Fibroblast of lung (primary cell): ENCODE measurements at regions not wholly inside any gene's neighbourhood (a gene's known extent, or its start where the extent isn't known, plus 50 kb on each side); places are given as distances from the start of the nearest gene placed in this dataset.

Experiments used
- DNase-seq, 2 donors: peaks; one replicate each; pipeline versions ENCODE4 v3.0.0 to v3.0.0-alpha.2; 2010; ENCODE audit warnings: low read depth in 2 of 2
- H2AFZ ChIP-seq: 2 replicates; pipeline ENCODE4 v1.5.1; 2012; ENCODE audit warnings: low read length, control low read depth, inconsistent platforms
- H3K27ac ChIP-seq: 2 replicates; pipeline ENCODE4 v1.5.1; 2011; ENCODE audit warnings: low read length, control low read depth; ENCODE audit not compliant: insufficient read depth
- H3K27me3 ChIP-seq: 2 replicates; pipeline ENCODE4 v1.5.1; 2011; ENCODE audit warnings: mild to moderate bottlenecking, low read length; ENCODE audit not compliant: control insufficient read depth, insufficient read depth
- H3K36me3 ChIP-seq: 2 replicates; pipeline ENCODE4 v1.5.1; 2011; ENCODE audit warnings: low read length; ENCODE audit not compliant: control insufficient read depth, insufficient read depth
- H3K4me1 ChIP-seq: 2 replicates; pipeline ENCODE4 v1.5.1; 2011; ENCODE audit warnings: low read length; ENCODE audit not compliant: control insufficient read depth, insufficient read depth; ENCODE audit errors: extremely low read depth
- H3K4me2 ChIP-seq: 2 replicates; pipeline ENCODE4 v1.5.1; 2011; ENCODE audit warnings: low read length, control low read depth; ENCODE audit not compliant: insufficient read depth; ENCODE audit errors: extremely low read depth
- H3K4me3 ChIP-seq, 4 experiments: fragments of 200-600 bp in 1 of 4; sonication (generic) in 1 of 4; replicated peaks in 1 of 4; 2 replicates each; pipeline ENCODE4 v1.5.1; 2011 to 2016; ENCODE audit warnings: low read length in 4 of 4, low read depth in 3 of 4, mild to moderate bottlenecking in 3 of 4, control low read depth in 2 of 4, inconsistent platforms in 1 of 4, mixed read lengths in 1 of 4; ENCODE audit not compliant: insufficient read depth in 1 of 4; ENCODE audit errors: control extremely low read depth in 1 of 4
- H3K79me2 ChIP-seq: 2 replicates; pipeline ENCODE4 v1.5.1; 2012; ENCODE audit warnings: mild to moderate bottlenecking, low read length, inconsistent platforms; ENCODE audit not compliant: control insufficient read depth, insufficient read depth
- H3K9ac ChIP-seq: 2 replicates; pipeline ENCODE4 v1.5.1; 2011; ENCODE audit warnings: mild to moderate bottlenecking, low read length, control low read depth; ENCODE audit not compliant: insufficient read depth
- H3K9me3 ChIP-seq: 2 replicates; pipeline ENCODE4 v1.5.1; 2012; ENCODE audit warnings: low read depth, low read length; ENCODE audit not compliant: control insufficient read depth, insufficient read depth
- H4K20me1 ChIP-seq: 2 replicates; pipeline ENCODE4 v1.5.1; 2011; ENCODE audit warnings: low read length; ENCODE audit not compliant: control insufficient read depth, insufficient read depth; ENCODE audit errors: extremely low read depth
- EZH2 ChIP-seq: IDR thresholded peaks from 2 replicates; pipeline ENCODE4 v1.5.1; 2012; ENCODE audit warnings: low read length, control low read depth, mild to moderate bottlenecking; ENCODE audit errors: missing control alignments
- TF ChIP-seq, protein P1 (sequence below), 2 donors: IDR thresholded peaks in 1 of 2; conservative IDR thresholded peaks in 1 of 2; 1 replicate in 1 of 2; 2 replicates in 1 of 2; pipeline ENCODE4 v1.5.1; 2011 to 2012; ENCODE audit warnings: low read length in 2 of 2, control low read depth in 1 of 2, inconsistent platforms in 1 of 2, low read depth in 1 of 2, mild to moderate bottlenecking in 1 of 2

DNA sequence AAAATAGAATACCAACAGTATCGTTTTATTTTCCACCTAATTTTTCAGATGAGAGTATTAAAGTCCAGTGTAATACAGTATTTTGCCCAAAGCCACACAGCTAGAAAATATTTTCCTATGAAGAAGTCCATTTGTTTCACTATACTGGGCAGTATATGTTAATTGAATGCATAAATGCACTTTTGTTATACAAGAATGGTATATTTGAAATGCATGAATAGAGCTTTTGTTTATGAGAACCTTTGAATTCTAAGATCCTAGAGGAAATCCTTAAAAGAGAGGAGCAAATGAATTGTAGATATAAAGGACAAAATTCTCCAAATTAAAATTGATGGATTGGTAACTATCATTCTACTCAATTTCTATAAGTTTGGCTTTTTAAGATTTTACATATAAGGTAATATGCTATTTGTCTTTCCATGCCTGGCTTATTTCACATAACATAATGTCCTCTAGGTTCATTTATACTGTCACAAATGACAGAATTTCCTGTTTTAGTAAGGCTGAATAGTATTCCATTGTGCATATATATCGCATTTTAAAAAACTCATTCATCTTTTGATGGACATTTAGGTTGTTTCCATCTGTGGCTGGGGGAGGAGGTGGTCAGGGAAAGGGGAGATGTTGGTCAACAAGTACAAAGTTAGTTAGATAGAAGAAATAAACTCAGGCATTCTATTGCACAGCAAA lies 136.6 kb upstream of the DCN start:
- Histone ChIP-seq H3K36me3 (no peaks in the 10 kb centered on the region), H3K27ac (no peak overlapping the region), H3K9me3 (no peaks in the 10 kb centered on the region), H3K79me2 (no peaks in the 10 kb centered on the region), H3K4me2 (no peak overlapping the region), H3K9ac (no peak overlapping the region), H3K27me3 (no peaks in the 10 kb centered on the region), H3K4me1 (peaks cover 10% of the 10 kb centered on the region), H3K4me3 (no peak overlapping the region), H4K20me1 (no peaks in the 10 kb centered on the region), H2AFZ (no peak overlapping the region)
- TF ChIP-seq EZH2 = no peak
- TF ChIP-seq, protein P1, sequence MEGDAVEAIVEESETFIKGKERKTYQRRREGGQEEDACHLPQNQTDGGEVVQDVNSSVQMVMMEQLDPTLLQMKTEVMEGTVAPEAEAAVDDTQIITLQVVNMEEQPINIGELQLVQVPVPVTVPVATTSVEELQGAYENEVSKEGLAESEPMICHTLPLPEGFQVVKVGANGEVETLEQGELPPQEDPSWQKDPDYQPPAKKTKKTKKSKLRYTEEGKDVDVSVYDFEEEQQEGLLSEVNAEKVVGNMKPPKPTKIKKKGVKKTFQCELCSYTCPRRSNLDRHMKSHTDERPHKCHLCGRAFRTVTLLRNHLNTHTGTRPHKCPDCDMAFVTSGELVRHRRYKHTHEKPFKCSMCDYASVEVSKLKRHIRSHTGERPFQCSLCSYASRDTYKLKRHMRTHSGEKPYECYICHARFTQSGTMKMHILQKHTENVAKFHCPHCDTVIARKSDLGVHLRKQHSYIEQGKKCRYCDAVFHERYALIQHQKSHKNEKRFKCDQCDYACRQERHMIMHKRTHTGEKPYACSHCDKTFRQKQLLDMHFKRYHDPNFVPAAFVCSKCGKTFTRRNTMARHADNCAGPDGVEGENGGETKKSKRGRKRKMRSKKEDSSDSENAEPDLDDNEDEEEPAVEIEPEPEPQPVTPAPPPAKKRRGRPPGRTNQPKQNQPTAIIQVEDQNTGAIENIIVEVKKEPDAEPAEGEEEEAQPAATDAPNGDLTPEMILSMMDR (conservative IDR thresholded peaks at IDR 0.05 in 1 of 2, IDR thresholded peaks at IDR 0.05 in 1 of 2; ENCODE audit: low read depth in 1 of 2, low read length in 2 of 2) = no peak
- DNase-seq = no peak

GRCh38 chr12:91317306-91317705 lies 134.7 kb upstream of the DCN start:
- H4K20me1 ChIP-seq = no peaks in the 10 kb centered on the region
- H3K4me1 ChIP-seq = peaks cover 10% of the 10 kb centered on the region
- H3K36me3 ChIP-seq = no peaks in the 10 kb centered on the region
- no peaks in the 10 kb centered on the region for H3K79me2 ChIP-seq
- no peak overlapping the region for H3K9ac ChIP-seq
- no peak for TF ChIP-seq EZH2
- TF ChIP-seq, protein P1 (conservative IDR thresholded peaks at IDR 0.05 in 1 of 2, IDR thresholded peaks at IDR 0.05 in 1 of 2; ENCODE audit: low read depth in 1 of 2, low read length in 2 of 2) = no peak
- DNase-seq = peak; percentile 3 to 15
- no peaks in the 10 kb centered on the region for H3K9me3 ChIP-seq
- H3K4me2 ChIP-seq = peak overlapping the region; percentile 51
- H2AFZ ChIP-seq = no peak overlapping the region
- no peaks in the 10 kb centered on the region for H3K27me3 ChIP-seq
- no peak overlapping the region for H3K27ac ChIP-seq
- no peak overlapping the region for H3K4me3 ChIP-seq

DNA sequence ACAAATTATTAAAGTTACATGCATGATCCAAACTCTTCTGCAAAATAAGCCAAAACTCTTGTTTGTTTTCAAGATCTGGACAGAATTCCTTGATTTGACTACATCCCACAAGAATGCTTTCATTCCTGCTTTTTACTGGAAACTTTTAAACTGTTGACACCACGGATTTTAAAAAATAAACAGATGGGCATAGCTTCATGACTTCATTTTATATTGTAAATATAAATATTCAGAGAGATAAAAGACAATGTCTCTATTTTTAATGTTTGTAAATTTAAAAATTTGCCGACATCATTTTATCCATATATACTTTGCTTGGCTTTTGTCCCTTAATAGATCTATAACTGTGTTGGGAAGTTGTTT lies 134.3 kb upstream of the DCN start:
- H3K36me3 ChIP-seq = no peaks in the 10 kb centered on the region
- H3K27me3 ChIP-seq = no peaks in the 10 kb centered on the region
- no peaks in the 10 kb centered on the region for H4K20me1 ChIP-seq
- H2AFZ ChIP-seq = no peak overlapping the region
- peak overlapping the region; percentile 51 for H3K4me2 ChIP-seq
- H3K4me3 ChIP-seq = no peak overlapping the region
- H3K27ac ChIP-seq = no peak overlapping the region
- peak; percentile 45 to 66 for DNase-seq
- no peaks in the 10 kb centered on the region for H3K79me2 ChIP-seq
- TF ChIP-seq, protein P1 (conservative IDR thresholded peaks at IDR 0.05 in 1 of 2, IDR thresholded peaks at IDR 0.05 in 1 of 2; ENCODE audit: low read depth in 1 of 2, low read length in 2 of 2) = no peak
- TF ChIP-seq EZH2 = no peak
- no peaks in the 10 kb centered on the region for H3K9me3 ChIP-seq
- H3K4me1 ChIP-seq = peaks cover 10% of the 10 kb centered on the region
- no peak overlapping the region for H3K9ac ChIP-seq
